ENCODE measurements at regions not wholly inside any gene's neighbourhood (a gene's known extent, or its start where the extent isn't known, plus 50 kb on each side); places are given as distances from the start of the nearest gene placed in this dataset.

- Histone ChIP-seq H3K4me1 (no peaks in the 10 kb centered on the region), H3K9me3 (no peaks in the 10 kb centered on the region), H3K27ac (no peak overlapping the region), H3K36me3 (no peaks in the 10 kb centered on the region), H3K27me3 (ENCODE audit: low read depth) (no peaks in the 10 kb centered on the region), H3K4me3 (no peak overlapping the region)
- intact Hi-C loops (cut with DNase I): no loop called here
- no peak for TF ChIP-seq CTCF (IDR thresholded peaks at IDR 0.05)
- ATAC-seq (no peak), DNase-seq (no peak)
These were observed 72.2 kb upstream of the THUMPD2 start for GRCh38 chr2:39851251-39851650.

- Histone ChIP-seq H3K27me3 (ENCODE audit: low read depth) (no peaks in the 10 kb centered on the region), H3K9me3 (no peaks in the 10 kb centered on the region), H3K4me3 (no peak overlapping the region), H3K4me1 (no peaks in the 10 kb centered on the region), H3K36me3 (no peaks in the 10 kb centered on the region), H3K27ac (no peak overlapping the region)
- DNase-seq (no peak), ATAC-seq (no peak)
- no peak for TF ChIP-seq CTCF (IDR thresholded peaks at IDR 0.05)
- intact Hi-C loops (cut with DNase I): no loop called here
These were observed 71.0 kb upstream of the THUMPD2 start for GRCh38 chr2:39849982-39850526.

- ATAC-seq: no peak
- intact Hi-C loops (cut with DNase I): no loop called here
These were observed 70.0 kb upstream of the THUMPD2 start for GRCh38 chr2:39849064-39849463.

GRCh38 chr2:39845460-39846146 is 66.5 kb upstream of the THUMPD2 start:
- Histone ChIP-seq H3K4me3 (no peak overlapping the region), H3K27ac (no peak overlapping the region), H3K9me3 (peaks cover 6% of the 10 kb centered on the region), H3K27me3 (ENCODE audit: low read depth) (no peaks in the 10 kb centered on the region), H3K4me1 (no peaks in the 10 kb centered on the region), H3K36me3 (no peaks in the 10 kb centered on the region)
- TF ChIP-seq CTCF (IDR thresholded peaks at IDR 0.05): no peak
- DNase-seq: no peak
- intact Hi-C loops (cut with DNase I): no loop called here
- no peak for ATAC-seq

More at GRCh38 chr2:39849064-39849463, 70.0 kb upstream of the THUMPD2 start:
- Histone ChIP-seq H3K9me3 (peaks cover 6% of the 10 kb centered on the region), H3K4me1 (no peaks in the 10 kb centered on the region), H3K27ac (no peak overlapping the region), H3K4me3 (no peak overlapping the region), H3K36me3 (no peaks in the 10 kb centered on the region), H3K27me3 (ENCODE audit: low read depth) (no peaks in the 10 kb centered on the region)
- no peak for DNase-seq
- TF ChIP-seq CTCF (IDR thresholded peaks at IDR 0.05): no peak

GRCh38 chr2:39839261-39839848 is 60.3 kb upstream of the THUMPD2 start:
- TF ChIP-seq CTCF (IDR thresholded peaks at IDR 0.05): no peak
- ATAC-seq (peak in 1 of 2 donors; percentile 25), DNase-seq (no peak)
- H3K36me3 ChIP-seq: no peaks in the 10 kb centered on the region
- H3K4me1 ChIP-seq: no peaks in the 10 kb centered on the region
- no peak overlapping the region for H3K27ac ChIP-seq
- intact Hi-C loops (cut with DNase I): no loop called here
- no peaks in the 10 kb centered on the region for H3K27me3 ChIP-seq (ENCODE audit: low read depth)
- H3K9me3 ChIP-seq: peaks cover 11% of the 10 kb centered on the region
- no peak overlapping the region for H3K4me3 ChIP-seq

Data from lower lobe of right lung (tissue), 2 donors.